GM23338 (cell line): ENCODE measurements at regions not wholly inside any gene's neighbourhood (a gene's known extent, or its start where the extent isn't known, plus 50 kb on each side); places are given as distances from the start of the nearest gene placed in this dataset.

ENCODE experiments used
- ATAC-seq: fragments of 200-7000 bp; cut with Tn5 transposase; 3 replicates; pipeline ENCODE4 v1.9.1; 2020
- DNase-seq: peaks from one replicate; pipeline ENCODE4 v3.0.0-alpha.2; 2015; ENCODE audit warnings: low spot score
- H2AFZ ChIP-seq: fragments of 200-600 bp; sonication (generic); 2 replicates; pipeline ENCODE4 v1.8.0; 2016; ENCODE audit warnings: antibody characterized with exemption, mild to moderate bottlenecking, moderate library complexity
- H3F3A ChIP-seq: fragments of 200-600 bp; sonication (generic); replicated peaks from 2 replicates; pipeline ENCODE4 v1.8.0; 2017; ENCODE audit warnings: antibody characterized with exemption, mixed run types, low read depth
- H3K27ac ChIP-seq: fragments of 200-600 bp; sonication (generic); 2 replicates; pipeline ENCODE4 v1.6.1; 2016; ENCODE audit warnings: low read depth
- H3K27me3 ChIP-seq: fragments of 200-600 bp; sonication (generic); 2 replicates; pipeline ENCODE4 v1.8.0; 2016; ENCODE audit warnings: mild to moderate bottlenecking, mixed run types, moderate library complexity; ENCODE audit not compliant: insufficient read depth
- H3K36me3 ChIP-seq: fragments of 200-600 bp; sonication (generic); 2 replicates; pipeline ENCODE4 v1.8.0; 2016; ENCODE audit warnings: mild to moderate bottlenecking; ENCODE audit not compliant: insufficient read depth
- H3K4me1 ChIP-seq: fragments of 200-600 bp; sonication (generic); 2 replicates; pipeline ENCODE4 v1.8.0; 2016; ENCODE audit warnings: mild to moderate bottlenecking, moderate library complexity; ENCODE audit not compliant: insufficient read depth
- H3K4me2 ChIP-seq: fragments of 200-600 bp; sonication (generic); 2 replicates; pipeline ENCODE4 v1.7.1; 2017; ENCODE audit warnings: mixed run types
- H3K4me3 ChIP-seq: fragments of 200-600 bp; sonication (generic); 2 replicates; pipeline ENCODE4 v1.6.1; 2016; ENCODE audit warnings: mixed run types
- H3K79me2 ChIP-seq: fragments of 200-600 bp; sonication (generic); replicated peaks from 2 replicates; pipeline ENCODE4 v1.8.0; 2017; ENCODE audit warnings: mild to moderate bottlenecking; ENCODE audit not compliant: insufficient read depth
- H3K9me2 ChIP-seq: fragments of 200-600 bp; sonication (generic); 2 replicates; pipeline ENCODE4 v1.8.0; 2017; ENCODE audit not compliant: insufficient read depth
- H4K20me1 ChIP-seq: fragments of 200-600 bp; sonication (generic); replicated peaks from 2 replicates; pipeline ENCODE4 v1.8.0; 2017; ENCODE audit warnings: mild to moderate bottlenecking; ENCODE audit not compliant: insufficient read depth
- H3K27ac Mint-ChIP-seq: 2 replicates; pipeline ENCODE4 v1.8.0; 2020; ENCODE audit warnings: inconsistent platforms, mild to moderate bottlenecking, moderate library complexity, mixed read lengths
- H3K27me3 Mint-ChIP-seq: 3 replicates; pipeline ENCODE4 v1.8.0; 2022; ENCODE audit warnings: low read depth, mild to moderate bottlenecking, moderate library complexity, mixed read lengths, inconsistent platforms; ENCODE audit not compliant: insufficient read depth, poor library complexity
- H3K36me3 Mint-ChIP-seq: 3 replicates; pipeline ENCODE4 v1.8.0; 2021; ENCODE audit warnings: low read depth, mild to moderate bottlenecking, inconsistent platforms, moderate library complexity, mixed read lengths
- H3K4me1 Mint-ChIP-seq: 3 replicates; pipeline ENCODE4 v1.8.0; 2020; ENCODE audit warnings: mild to moderate bottlenecking, inconsistent platforms, mixed read lengths
- H3K4me3 Mint-ChIP-seq: 3 replicates; pipeline ENCODE4 v1.8.0; 2021; ENCODE audit warnings: moderate library complexity, mild to moderate bottlenecking, inconsistent platforms, mixed read lengths
- H3K9me3 Mint-ChIP-seq: 3 replicates; pipeline ENCODE4 v1.8.0; 2020; ENCODE audit warnings: moderate library complexity, mild to moderate bottlenecking, inconsistent platforms, mixed read lengths
- CREB1 ChIP-seq: fragments of 250-450 bp; sonication (Bioruptor Pico); IDR thresholded peaks from 2 replicates; pipeline ENCODE4 v1.5.0; 2020; ENCODE audit warnings: low read depth, mild to moderate bottlenecking, moderate library complexity
- CTCF ChIP-seq, 2 experiments: fragments of 200-600 bp in 1 of 2; sonication (generic) in 1 of 2; conservative IDR thresholded peaks; 2 replicates each; pipeline versions ENCODE4 v1.5.1 to v1.6.1; 2016 to 2017; ENCODE audit warnings: antibody characterized with exemption in 2 of 2, low read depth in 2 of 2, mild to moderate bottlenecking in 2 of 2, moderate library complexity in 1 of 2
- EZH2 ChIP-seq: fragments of 200-600 bp; sonication (generic); IDR thresholded peaks from one replicate; pipeline ENCODE4 v1.8.0; 2017; ENCODE audit warnings: antibody characterized with exemption, mild to moderate bottlenecking, low read depth; ENCODE audit not compliant: unreplicated experiment
- EZH2phosphoT487 ChIP-seq: fragments of 200-600 bp; sonication (generic); IDR thresholded peaks from one replicate; pipeline ENCODE4 v1.8.1; 2018; ENCODE audit warnings: antibody characterized with exemption; ENCODE audit not compliant: unreplicated experiment
- JUNB ChIP-seq: IDR thresholded peaks from one replicate; pipeline ENCODE4 v1.6.1; 2016; ENCODE audit warnings: antibody characterized with exemption; ENCODE audit not compliant: unreplicated experiment
- NANOG ChIP-seq: IDR thresholded peaks from 2 replicates; pipeline ENCODE4 v1.6.1; 2016; ENCODE audit warnings: antibody characterized with exemption, borderline replicate concordance
- POLR2AphosphoS5 ChIP-seq: IDR thresholded peaks from 2 replicates; pipeline ENCODE4 v1.6.1; 2016; ENCODE audit warnings: antibody characterized with exemption, low read depth
- REST ChIP-seq: IDR thresholded peaks from one replicate; pipeline ENCODE4 v1.6.1; 2018; ENCODE audit warnings: antibody characterized with exemption; ENCODE audit not compliant: unreplicated experiment
- STAT1 ChIP-seq: IDR thresholded peaks from one replicate; pipeline ENCODE4 v1.6.1; 2016; ENCODE audit warnings: antibody characterized with exemption; ENCODE audit not compliant: unreplicated experiment
- ZNF114 ChIP-seq: fragments of 250-450 bp; sonication (Bioruptor Pico); IDR thresholded peaks from 2 replicates; pipeline ENCODE4 v1.5.0; 2020; ENCODE audit warnings: mild to moderate bottlenecking, moderate library complexity
- ZNF331 ChIP-seq: fragments of 250-450 bp; sonication (Bioruptor Pico); IDR thresholded peaks from 2 replicates; pipeline ENCODE4 v1.5.0; 2020; ENCODE audit warnings: low read depth, mild to moderate bottlenecking, moderate library complexity
- TF ChIP-seq, protein P1 (sequence below): IDR thresholded peaks from 2 replicates; pipeline ENCODE4 v1.6.1; 2016; ENCODE audit warnings: antibody characterized with exemption

GRCh38 chr11:112459001-112459400, 198.3 kb upstream of the PLET1 start (continued):
- TF ChIP-seq REST, result no peak
- TF ChIP-seq EZH2, result no peak
- TF ChIP-seq NANOG, result no peak
- no peak for TF ChIP-seq CTCF (conservative IDR thresholded peaks at IDR 0.05; ENCODE audit: low read depth in 2 of 2)

- ATAC-seq, result no peak
- TF ChIP-seq EZH2phosphoT487 (no peak), JUNB (no peak), REST (no peak), NANOG (no peak), CTCF (conservative IDR thresholded peaks at IDR 0.05; ENCODE audit: low read depth in 2 of 2) (no peak), CREB1 (no peak), POLR2AphosphoS5 (no peak), EZH2 (no peak), ZNF114 (CRISPR knock-in tag) (no peak), ZNF331 (CRISPR knock-in tag) (no peak), STAT1 (no peak)
- TF ChIP-seq, protein P1, sequence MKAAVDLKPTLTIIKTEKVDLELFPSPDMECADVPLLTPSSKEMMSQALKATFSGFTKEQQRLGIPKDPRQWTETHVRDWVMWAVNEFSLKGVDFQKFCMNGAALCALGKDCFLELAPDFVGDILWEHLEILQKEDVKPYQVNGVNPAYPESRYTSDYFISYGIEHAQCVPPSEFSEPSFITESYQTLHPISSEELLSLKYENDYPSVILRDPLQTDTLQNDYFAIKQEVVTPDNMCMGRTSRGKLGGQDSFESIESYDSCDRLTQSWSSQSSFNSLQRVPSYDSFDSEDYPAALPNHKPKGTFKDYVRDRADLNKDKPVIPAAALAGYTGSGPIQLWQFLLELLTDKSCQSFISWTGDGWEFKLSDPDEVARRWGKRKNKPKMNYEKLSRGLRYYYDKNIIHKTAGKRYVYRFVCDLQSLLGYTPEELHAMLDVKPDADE, result no peak
These were observed 199.5 kb upstream of the PLET1 start for GRCh38 chr11:112460141-112460540.

More at GRCh38 chr11:112460141-112460540, 199.5 kb upstream of the PLET1 start:
- Histone ChIP-seq H3K36me3 (no peaks in the 10 kb centered on the region), H3K27ac (no peak overlapping the region), H3K4me1 (no peaks in the 10 kb centered on the region), H4K20me1 (no peaks in the 10 kb centered on the region), H3K4me3 (no peak overlapping the region), H3K4me2 (no peak overlapping the region), H3K27me3 (no peaks in the 10 kb centered on the region), H3K9me2 (no peaks in the 10 kb centered on the region), H3F3A (no peaks in the 10 kb centered on the region), H3K79me2 (no peaks in the 10 kb centered on the region), H2AFZ (no peak overlapping the region)
- no peaks in the 10 kb centered on the region for H3K4me1 Mint-ChIP-seq
- H3K4me3 Mint-ChIP-seq, result no peak overlapping the region
- peaks cover 4% of the 10 kb centered on the region for H3K27me3 Mint-ChIP-seq
- H3K9me3 Mint-ChIP-seq, result no peaks in the 10 kb centered on the region
- DNase-seq, result no peak
- no peaks in the 10 kb centered on the region for H3K36me3 Mint-ChIP-seq
- no peak overlapping the region for H3K27ac Mint-ChIP-seq
